ENCODE measurements at regions not wholly inside any gene's neighbourhood (a gene's known extent, or its start where the extent isn't known, plus 50 kb on each side); places are given as distances from the start of the nearest gene placed in this dataset.

DNA sequence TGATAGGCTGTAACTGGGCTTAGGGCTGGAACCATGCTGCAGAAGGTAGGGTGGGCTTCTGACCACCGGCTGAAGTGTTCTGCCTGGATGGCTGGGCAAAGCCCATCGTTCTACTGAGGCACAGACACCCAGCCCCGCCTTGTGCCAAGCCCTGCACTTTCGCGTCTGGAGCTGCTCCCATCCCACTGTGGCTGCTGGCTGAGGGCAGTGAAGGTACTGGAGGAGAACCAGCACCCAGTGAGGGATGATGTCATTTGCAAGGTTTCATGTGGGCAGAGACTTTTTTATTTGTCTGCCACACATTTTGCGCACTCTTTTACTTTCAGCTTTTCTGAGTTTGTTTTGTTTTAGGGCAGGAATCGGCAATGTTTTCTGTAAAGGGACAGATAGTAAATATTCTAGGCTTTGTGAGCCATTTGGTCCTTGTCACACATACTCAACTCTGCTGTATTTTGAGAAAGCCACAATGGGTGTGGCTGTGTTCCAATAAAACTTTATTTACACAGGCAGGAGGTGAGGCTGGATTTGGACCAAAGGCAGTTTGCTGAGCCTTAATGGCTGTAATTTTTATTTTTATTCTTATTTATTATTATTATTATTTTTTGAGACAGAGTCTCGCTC is 85.6 kb downstream of the ASB1 start:
- TF ChIP-seq CTCF (IDR thresholded peaks at IDR 0.05) (no peak), POLR2A (IDR thresholded peaks at IDR 0.05) (no peak), EP300 (IDR thresholded peaks at IDR 0.05) (no peak)

Data from ovary (tissue), 3 donors.